OCI-LY3 (cell line): ENCODE measurements at regions not wholly inside any gene's neighbourhood (a gene's known extent, or its start where the extent isn't known, plus 50 kb on each side); places are given as distances from the start of the nearest gene placed in this dataset.

Experiments used
- H2AFZ ChIP-seq: fragments of 200-600, 300-600 bp; shearing (Covaris generic); 2 replicates; pipeline ENCODE4 v1.6.0; 2014; ENCODE audit warnings: antibody characterized with exemption, low read depth, low read length
- H3K27ac ChIP-seq: fragments of 200-600, 300-600 bp; sonication (generic); 2 replicates; pipeline ENCODE4 v1.5.1; 2014; ENCODE audit warnings: mild to moderate bottlenecking, low read length, moderate library complexity, mixed read lengths
- H3K27me3 ChIP-seq: fragments of 200-600, 300-600 bp; sonication (generic); 2 replicates; pipeline ENCODE4 v1.6.1; 2014; ENCODE audit warnings: low read depth, low read length, mixed read lengths
- H3K36me3 ChIP-seq: fragments of 200-600, 300-600 bp; sonication (generic); replicated peaks from 2 replicates; pipeline ENCODE3; 2014; ENCODE audit warnings: low read depth, low read length, mixed read lengths
- H3K4me1 ChIP-seq: fragments of 300-600, 200-600 bp; sonication (generic); 2 replicates; pipeline ENCODE4 v1.6.1; 2014; ENCODE audit warnings: low read length, mixed read lengths
- H3K4me2 ChIP-seq: fragments of 200-600, 300-600 bp; sonication (generic); 2 replicates; pipeline ENCODE4 v1.6.1; 2014; ENCODE audit warnings: low read length, mixed read lengths
- H3K4me3 ChIP-seq: fragments of 300-600, 200-600 bp; sonication (generic); 2 replicates; pipeline ENCODE4 v1.5.1; 2014; ENCODE audit warnings: antibody characterized with exemption, mild to moderate bottlenecking, low read length, moderate library complexity
- H3K79me2 ChIP-seq: fragments of 300-600, 200-600 bp; shearing (Covaris generic); 2 replicates; pipeline ENCODE4 v1.6.1; 2014; ENCODE audit warnings: mild to moderate bottlenecking, low read length, mixed read lengths
- H3K9ac ChIP-seq: fragments of 300-600, 200-600 bp; shearing (Covaris generic); 2 replicates; pipeline ENCODE4 v1.6.0; 2014; ENCODE audit warnings: mild to moderate bottlenecking, low read length, moderate library complexity
- H3K9me3 ChIP-seq: fragments of 200-600, 300-600 bp; shearing (Covaris generic); 2 replicates; pipeline ENCODE4 v1.6.1; 2014; ENCODE audit warnings: low read length, mixed read lengths; ENCODE audit not compliant: insufficient read depth
- H4K20me1 ChIP-seq: fragments of 200-600, 300-600 bp; sonication (generic); 2 replicates; pipeline ENCODE4 v1.6.1; 2016; ENCODE audit warnings: low read length, mixed read lengths; ENCODE audit not compliant: insufficient read depth
- EZH2phosphoT487 ChIP-seq: fragments of 200-600 bp; shearing (Covaris generic); IDR thresholded peaks from 2 replicates; pipeline ENCODE4 v1.6.1; 2018; ENCODE audit warnings: antibody characterized with exemption, mixed run types, low read depth
- TF ChIP-seq, protein P1 (sequence below): fragments of 200-600, 300-600 bp; sonication (generic); IDR thresholded peaks from 2 replicates; pipeline ENCODE4 v1.5.1; 2014; ENCODE audit warnings: antibody characterized with exemption, low read length, low read depth

DNA sequence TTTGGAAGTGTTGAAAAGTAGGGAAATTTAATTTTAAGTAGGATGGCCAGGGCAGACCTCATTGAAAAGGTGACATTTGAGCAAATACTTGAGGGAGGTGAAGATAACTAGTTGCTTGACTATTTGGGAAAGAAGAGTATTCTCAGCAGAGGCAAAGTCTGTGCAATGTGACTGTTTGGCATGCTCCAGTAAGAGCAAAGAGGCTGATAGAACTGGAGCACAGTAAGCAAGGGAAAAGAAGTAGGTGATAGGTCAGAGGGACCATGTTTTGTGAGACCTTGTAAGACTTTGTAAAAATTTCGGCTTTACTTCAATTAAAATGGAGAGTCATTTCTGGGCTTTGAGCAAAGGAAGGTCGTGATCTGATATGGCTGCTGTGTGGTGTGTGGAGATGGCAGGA lies 335.8 kb downstream of the ZIC1 start:
- no peak overlapping the region for H3K4me3 ChIP-seq
- peak overlapping the region; percentile 46; the same call in 1 of the 2 replicates for H2AFZ ChIP-seq
- no peaks in the 10 kb centered on the region for H3K4me1 ChIP-seq
- H3K4me2 ChIP-seq, result no peak overlapping the region
- H3K27ac ChIP-seq, result no peak overlapping the region
- no peaks in the 10 kb centered on the region for H3K9me3 ChIP-seq
- H3K9ac ChIP-seq, result no peak overlapping the region
- H3K79me2 ChIP-seq, result no peaks in the 10 kb centered on the region
- H3K36me3 ChIP-seq, result no peaks in the 10 kb centered on the region
- H3K27me3 ChIP-seq, result no peaks in the 10 kb centered on the region
- H4K20me1 ChIP-seq, result no peaks in the 10 kb centered on the region
- TF ChIP-seq, protein P1, sequence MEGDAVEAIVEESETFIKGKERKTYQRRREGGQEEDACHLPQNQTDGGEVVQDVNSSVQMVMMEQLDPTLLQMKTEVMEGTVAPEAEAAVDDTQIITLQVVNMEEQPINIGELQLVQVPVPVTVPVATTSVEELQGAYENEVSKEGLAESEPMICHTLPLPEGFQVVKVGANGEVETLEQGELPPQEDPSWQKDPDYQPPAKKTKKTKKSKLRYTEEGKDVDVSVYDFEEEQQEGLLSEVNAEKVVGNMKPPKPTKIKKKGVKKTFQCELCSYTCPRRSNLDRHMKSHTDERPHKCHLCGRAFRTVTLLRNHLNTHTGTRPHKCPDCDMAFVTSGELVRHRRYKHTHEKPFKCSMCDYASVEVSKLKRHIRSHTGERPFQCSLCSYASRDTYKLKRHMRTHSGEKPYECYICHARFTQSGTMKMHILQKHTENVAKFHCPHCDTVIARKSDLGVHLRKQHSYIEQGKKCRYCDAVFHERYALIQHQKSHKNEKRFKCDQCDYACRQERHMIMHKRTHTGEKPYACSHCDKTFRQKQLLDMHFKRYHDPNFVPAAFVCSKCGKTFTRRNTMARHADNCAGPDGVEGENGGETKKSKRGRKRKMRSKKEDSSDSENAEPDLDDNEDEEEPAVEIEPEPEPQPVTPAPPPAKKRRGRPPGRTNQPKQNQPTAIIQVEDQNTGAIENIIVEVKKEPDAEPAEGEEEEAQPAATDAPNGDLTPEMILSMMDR, result no peak
- no peak for TF ChIP-seq EZH2phosphoT487

DNA sequence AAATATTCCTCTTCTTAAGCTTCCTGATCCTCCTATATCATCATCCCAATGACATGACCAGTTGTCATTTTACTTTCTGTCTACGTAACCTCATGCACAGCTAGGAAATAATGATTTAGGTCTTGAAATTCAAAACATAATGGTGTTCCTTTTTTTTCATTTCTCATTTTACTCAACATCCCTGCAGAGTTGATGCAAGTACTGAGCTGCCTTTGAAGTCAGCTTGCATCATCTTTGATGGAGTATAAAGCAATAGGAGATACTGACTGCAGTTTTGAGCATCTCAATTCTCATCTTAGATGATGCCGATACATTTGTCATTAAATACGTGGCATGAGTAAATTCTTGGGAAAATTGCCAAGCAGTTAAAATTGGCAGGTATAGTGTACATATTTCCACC lies 346.1 kb downstream of the ZIC1 start:
- Histone ChIP-seq H3K4me3 (no peak overlapping the region), H3K27me3 (no peaks in the 10 kb centered on the region), H2AFZ (no peak overlapping the region), H3K9me3 (no peaks in the 10 kb centered on the region), H3K27ac (no peak overlapping the region), H3K4me1 (no peaks in the 10 kb centered on the region), H3K79me2 (no peaks in the 10 kb centered on the region), H4K20me1 (no peaks in the 10 kb centered on the region), H3K9ac (no peak overlapping the region), H3K4me2 (no peak overlapping the region), H3K36me3 (peaks cover 3% of the 10 kb centered on the region)
- TF ChIP-seq, protein P1, result no peak
- TF ChIP-seq EZH2phosphoT487, result no peak

DNA sequence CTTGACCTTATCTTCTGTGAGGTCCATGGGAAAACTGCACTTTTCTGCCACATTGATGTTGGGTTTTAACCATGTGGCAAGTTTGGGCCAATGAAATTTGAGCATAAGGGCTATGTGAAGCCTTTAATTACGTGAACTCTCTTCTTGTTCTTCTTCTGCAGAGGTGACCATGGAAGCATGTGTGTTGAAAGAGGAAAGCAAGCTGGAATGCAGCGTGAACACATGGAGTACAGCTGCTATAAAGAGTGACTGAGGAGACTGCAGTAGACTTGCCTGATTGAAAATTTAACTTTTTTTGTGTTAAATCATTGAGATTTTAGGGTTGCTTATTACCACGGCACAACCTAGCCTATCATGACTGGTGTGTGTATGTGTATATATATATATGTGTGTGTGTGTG lies 347.3 kb downstream of the ZIC1 start:
- H3K36me3 ChIP-seq, result no peaks in the 10 kb centered on the region
- H2AFZ ChIP-seq, result no peak overlapping the region
- H3K4me2 ChIP-seq, result no peak overlapping the region
- H3K27ac ChIP-seq, result no peak overlapping the region
- no peaks in the 10 kb centered on the region for H3K9me3 ChIP-seq
- no peaks in the 10 kb centered on the region for H3K27me3 ChIP-seq
- H3K4me1 ChIP-seq, result no peaks in the 10 kb centered on the region
- no peaks in the 10 kb centered on the region for H3K79me2 ChIP-seq
- no peak overlapping the region for H3K9ac ChIP-seq
- TF ChIP-seq, protein P1, result no peak
- TF ChIP-seq EZH2phosphoT487, result no peak
- no peaks in the 10 kb centered on the region for H4K20me1 ChIP-seq
- no peak overlapping the region for H3K4me3 ChIP-seq

DNA sequence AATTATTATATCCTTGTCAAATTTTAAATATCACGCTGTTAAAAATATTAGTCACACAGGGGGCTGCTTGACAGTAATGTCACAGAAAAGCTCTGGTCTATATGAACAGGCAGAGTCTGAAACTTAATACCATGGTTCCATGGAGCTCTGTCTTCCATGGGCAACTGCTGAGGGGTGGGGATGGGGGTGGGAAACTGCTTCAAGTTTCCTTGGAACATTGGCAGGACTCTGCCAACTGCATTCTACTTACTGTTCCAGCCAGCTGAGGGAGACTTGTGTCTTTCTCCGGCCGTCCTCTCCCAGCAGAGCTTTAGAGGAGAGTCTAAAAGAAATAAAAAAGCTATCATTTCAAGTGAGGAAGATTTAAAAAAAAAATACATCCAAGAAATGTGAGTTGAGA lies 348.7 kb downstream of the ZIC1 start:
- no peaks in the 10 kb centered on the region for H3K4me1 ChIP-seq
- no peak overlapping the region for H3K4me2 ChIP-seq
- H3K27ac ChIP-seq, result no peak overlapping the region
- no peak overlapping the region for H2AFZ ChIP-seq
- no peak overlapping the region for H3K9ac ChIP-seq
- H3K27me3 ChIP-seq, result no peaks in the 10 kb centered on the region
- no peaks in the 10 kb centered on the region for H3K36me3 ChIP-seq
- H4K20me1 ChIP-seq, result no peaks in the 10 kb centered on the region
- no peak overlapping the region for H3K4me3 ChIP-seq
- H3K9me3 ChIP-seq, result no peaks in the 10 kb centered on the region
- H3K79me2 ChIP-seq, result no peaks in the 10 kb centered on the region
- TF ChIP-seq EZH2phosphoT487, result no peak
- TF ChIP-seq, protein P1, result no peak
